Motor neuron (in vitro differentiated cells): ENCODE measurements at regions not wholly inside any gene's neighbourhood (a gene's known extent, or its start where the extent isn't known, plus 50 kb on each side); places are given as distances from the start of the nearest gene placed in this dataset.

Source experiments
- ATAC-seq, 8 experiments: fragments of 200-7000 bp; cut with Tn5 transposase; replicated peaks in 6 of 8; 2 replicates each; pipeline ENCODE4 v1.8.0; 2021; ENCODE audit warnings: mild to moderate bottlenecking in 8 of 8, moderate library complexity in 8 of 8
- H3K27ac ChIP-seq, 2 donors: fragments of 250-450 bp; sonication (Bioruptor Pico); 2 replicates each; pipeline ENCODE4 v1.9.0; 2021; ENCODE audit warnings: antibody characterized with exemption in 2 of 2, mild to moderate bottlenecking in 2 of 2, moderate library complexity in 1 of 2
- H3K4me1 ChIP-seq, 2 donors: fragments of 250-450 bp; sonication (Bioruptor Pico); replicated peaks in 1 of 2; 2 replicates each; pipeline ENCODE4 v1.6.1; 2021; ENCODE audit warnings: antibody characterized with exemption in 2 of 2, mild to moderate bottlenecking in 2 of 2, moderate library complexity in 1 of 2
- H3K4me3 ChIP-seq, 5 donors: fragments of 250-450 bp; sonication (Bioruptor Pico); 2 replicates each; pipeline ENCODE4 v1.9.0; 2021; ENCODE audit warnings: antibody characterized with exemption in 5 of 5, mild to moderate bottlenecking in 5 of 5, moderate library complexity in 4 of 5
- WGBS, 10 experiments: fragments of 450-650 bp; shearing (Covaris generic); methylation state at CpG; one replicate each; pipeline ENCODE4 v1.0.0; 2022; 5-methylcytosine and 5-hydroxymethylcytosine counted together
- in situ Hi-C, 9 experiments: fragments of 400-800 bp; cut with MboI; loops; one replicate each; pipeline ENCODE4 v1.15.0; 2021; ENCODE audit warnings: low sequenced_read_pairs in 9 of 9, low pct_unique_long_range_greater_than_20kb in 2 of 9; ENCODE audit not compliant: unreplicated experiment in 9 of 9

- in situ Hi-C loops, result no loop called here
- WGBS, 10 experiments, result 0 to 73% (median 17%) methylated on average over 2 of the region's 2 CpGs; no CpG with 5 or more reads in 5 of the 10 experiments
- Histone ChIP-seq H3K4me3 (no peak overlapping the region), H3K4me1 (peaks cover 0 to 5% of the 10 kb centered on the region in 2 donors), H3K27ac (no peak overlapping the region)
- peak in 5 of 8 experiments; percentile 38 to 61 (median 46) for ATAC-seq
Observed at GRCh38 chr13:108408672-108409071, 139.2 kb downstream of the TNFSF13B start.

DNA sequence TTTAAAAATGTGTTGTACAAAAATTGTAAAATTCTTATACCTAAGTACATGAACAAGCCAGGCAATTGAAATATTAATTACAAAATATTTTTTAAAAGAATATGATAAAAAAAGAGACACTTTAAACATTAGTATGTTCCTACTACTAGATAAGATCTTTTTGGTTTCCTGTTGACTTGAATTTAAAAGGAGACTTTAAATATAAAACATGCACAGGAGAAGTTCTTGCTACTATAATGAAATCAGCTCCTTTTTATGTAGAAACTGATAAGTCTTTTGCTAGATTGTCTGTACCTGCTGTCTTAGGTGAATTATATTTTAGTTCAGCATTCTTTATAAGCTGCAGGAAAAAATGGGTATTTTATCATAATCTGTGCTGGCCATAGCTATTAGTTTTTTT is 140.2 kb downstream of the TNFSF13B start:
- H3K4me3 ChIP-seq, result no peak overlapping the region
- in situ Hi-C loops, result no loop called here
- no peak overlapping the region for H3K27ac ChIP-seq
- peaks cover 0 to 5% of the 10 kb centered on the region in 2 donors for H3K4me1 ChIP-seq
- ATAC-seq, result no peak

DNA sequence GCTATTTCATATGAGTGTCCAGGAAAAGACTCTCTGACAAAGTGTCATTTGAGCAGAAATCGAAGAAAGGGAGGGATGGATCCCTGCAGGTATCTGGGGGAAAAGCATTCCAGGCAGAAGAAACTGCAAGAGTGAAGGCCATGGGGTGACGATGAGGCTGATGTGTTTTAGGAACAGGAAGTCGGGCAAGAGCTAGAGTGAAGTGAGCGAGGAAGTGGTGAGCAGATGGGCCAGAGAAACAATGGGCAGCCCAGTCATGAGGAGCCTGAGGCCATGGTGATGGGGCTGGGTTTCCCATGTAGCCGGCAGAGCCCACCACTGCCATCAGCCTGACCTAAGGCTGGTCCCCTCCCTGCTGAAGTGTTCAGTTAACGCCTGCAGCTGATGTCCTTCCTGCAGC is 150.2 kb downstream of the TNFSF13B start:
- WGBS, 10 experiments, result 0 to 100% (median 83%) methylated on average over 1 to 4 of the region's 6 CpGs
- in situ Hi-C loops, result no loop called here
- Histone ChIP-seq H3K27ac (no peak overlapping the region), H3K4me1 (no peaks in the 10 kb centered on the region), H3K4me3 (no peak overlapping the region)
- ATAC-seq, result no peak

DNA sequence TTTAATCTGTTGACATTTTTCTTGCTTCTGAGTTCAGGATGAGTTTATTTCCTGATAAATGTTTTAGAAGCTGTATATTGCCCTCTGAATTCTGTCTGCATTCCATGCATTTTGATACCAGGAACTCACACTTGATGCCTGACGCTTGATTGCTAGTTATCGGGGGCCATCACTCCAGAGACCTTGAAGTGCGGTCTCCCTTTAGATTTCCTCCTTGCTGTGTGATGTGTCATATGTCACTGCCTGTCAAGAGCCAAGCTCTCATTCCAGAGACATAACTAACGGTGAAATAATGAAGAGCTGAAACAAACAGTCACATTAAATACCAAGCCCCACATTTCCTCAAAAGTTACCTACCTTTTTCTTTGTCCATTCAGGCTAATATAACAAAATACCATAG is 155.5 kb downstream of the TNFSF13B start:
- WGBS, 10 experiments, result 0 to 100% (median 82%) methylated on average over 1 to 4 of the region's 4 CpGs; no CpG with 5 or more reads in 1 of the 10 experiments
- H3K27ac ChIP-seq, result no peak overlapping the region
- no peak overlapping the region for H3K4me3 ChIP-seq
- H3K4me1 ChIP-seq, result no peaks in the 10 kb centered on the region
- no peak for ATAC-seq
- in situ Hi-C loops, result no loop called here

DNA sequence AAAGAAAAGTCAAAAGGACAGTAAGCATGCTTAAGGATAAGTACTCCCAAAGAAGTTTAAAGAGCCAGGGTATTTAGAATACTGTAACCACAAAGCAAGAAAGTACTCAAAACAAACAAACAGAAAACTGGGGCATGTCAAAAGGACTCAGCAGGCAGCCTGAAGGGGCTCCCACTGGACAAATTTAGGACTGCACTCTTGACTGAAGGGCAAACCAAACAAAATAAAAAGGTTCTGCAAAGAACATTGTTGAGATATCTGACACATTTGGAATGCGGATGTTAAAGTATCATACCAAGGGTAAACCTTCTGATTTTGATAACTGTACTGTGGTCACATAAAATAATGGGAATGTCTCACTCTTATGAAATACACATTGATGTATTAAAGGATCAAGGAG is 157.4 kb downstream of the TNFSF13B start:
- no peak overlapping the region for H3K4me3 ChIP-seq
- WGBS, 10 experiments, result 50 to 100% (median 89%) methylated on average over 1 of the region's 1 CpG; no CpG with 5 or more reads in 3 of the 10 experiments
- H3K27ac ChIP-seq, result no peak overlapping the region
- ATAC-seq, result no peak
- in situ Hi-C loops, result no loop called here
- H3K4me1 ChIP-seq, result no peaks in the 10 kb centered on the region

DNA sequence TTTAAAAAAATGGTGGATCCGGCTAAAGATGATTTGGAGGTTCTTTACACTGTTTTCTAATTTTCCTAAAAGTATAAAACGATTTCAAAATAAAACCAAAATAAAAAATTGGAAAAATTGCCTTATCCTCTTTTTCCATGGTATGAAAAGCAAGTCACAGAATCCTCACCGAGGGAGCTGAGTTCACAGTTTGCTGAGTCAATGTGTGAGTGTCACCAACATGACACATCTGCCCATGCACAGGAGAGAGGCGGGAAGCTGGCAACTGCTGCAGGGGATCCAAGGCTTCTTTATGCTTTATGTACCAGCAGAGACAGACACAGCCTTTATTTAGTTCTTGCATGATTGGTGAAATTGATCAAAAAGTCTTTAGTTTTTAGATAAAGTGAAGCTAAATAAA is 157.8 kb downstream of the TNFSF13B start:
- in situ Hi-C loops, result no loop called here
- ATAC-seq, result peak in 5 of 8 experiments; percentile 48 to 68 (median 61)

GRCh38 chr13:108428691-108429090 is 159.2 kb downstream of the TNFSF13B start:
- H3K4me1 ChIP-seq, result no peaks in the 10 kb centered on the region
- H3K27ac ChIP-seq, result no peak overlapping the region
- WGBS, 10 experiments, result 56 to 100% (median 88%) methylated on average over 1 to 2 of the region's 2 CpGs; no CpG with 5 or more reads in 6 of the 10 experiments
- in situ Hi-C loops, result no loop called here
- H3K4me3 ChIP-seq, result no peak overlapping the region
- no peak for ATAC-seq

More for the DNA sequence above, 157.8 kb downstream of the TNFSF13B start:
- Histone ChIP-seq H3K4me1 (no peaks in the 10 kb centered on the region), H3K27ac (no peak overlapping the region), H3K4me3 (no peak overlapping the region)
- 0 to 79% (median 50%) methylated on average over 1 to 4 of the region's 4 CpGs; no CpG with 5 or more reads in 1 of the 10 experiments for WGBS, 10 experiments

GRCh38 chr13:108433976-108434755 is 164.6 kb downstream of the TNFSF13B start:
- Histone ChIP-seq H3K27ac (no peak overlapping the region), H3K4me3 (no peak overlapping the region), H3K4me1 (peaks cover 0 to 3% of the 10 kb centered on the region in 2 donors)
- WGBS, 10 experiments, result 0 to 100% (median 90%) methylated on average over 1 to 4 of the region's 4 CpGs; no CpG with 5 or more reads in 1 of the 10 experiments
- in situ Hi-C loops, result no loop called here
- ATAC-seq, result no peak

DNA sequence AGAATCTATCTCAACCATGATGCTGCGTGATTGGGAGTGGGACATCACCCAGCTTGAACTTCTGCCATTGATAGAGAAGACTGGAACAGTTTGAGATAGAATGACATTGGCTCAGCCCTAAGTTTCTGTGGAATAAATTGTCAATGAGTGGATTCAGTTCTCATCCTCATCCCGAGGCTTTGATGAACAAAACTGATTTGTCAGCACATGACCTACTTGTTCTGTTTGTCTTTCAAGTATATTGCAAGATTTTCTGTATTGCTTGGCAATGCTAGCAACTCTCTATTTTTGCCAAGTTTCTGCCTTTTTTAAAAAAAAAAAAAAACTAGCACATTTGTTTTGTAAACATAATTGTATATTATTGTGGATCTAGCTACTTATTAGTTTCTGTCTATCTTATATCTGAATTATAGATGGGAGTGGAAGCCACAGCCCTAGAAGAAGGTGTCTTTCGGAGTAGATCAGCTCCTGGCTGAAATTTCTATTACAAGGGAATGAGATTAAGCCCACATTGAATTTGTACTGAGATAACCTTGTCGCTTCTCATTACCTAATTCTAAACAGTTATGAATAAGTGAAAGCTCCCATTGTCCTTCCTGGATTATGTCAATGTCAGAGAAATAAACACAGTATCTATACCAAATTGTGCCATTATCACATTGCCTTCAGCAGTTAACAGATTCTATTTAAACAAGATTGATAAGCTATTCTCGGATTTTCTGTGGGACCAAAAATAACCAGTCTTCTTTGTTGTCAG is 166.1 kb downstream of the TNFSF13B start:
- in situ Hi-C loops, result no loop called here
- Histone ChIP-seq H3K27ac (no peak overlapping the region), H3K4me3 (no peak overlapping the region), H3K4me1 (peaks cover 0 to 3% of the 10 kb centered on the region in 2 donors)
- no peak for ATAC-seq
- 0 to 100% (median 87%) methylated on average over 1 to 5 of the region's 5 CpGs for WGBS, 10 experiments

DNA sequence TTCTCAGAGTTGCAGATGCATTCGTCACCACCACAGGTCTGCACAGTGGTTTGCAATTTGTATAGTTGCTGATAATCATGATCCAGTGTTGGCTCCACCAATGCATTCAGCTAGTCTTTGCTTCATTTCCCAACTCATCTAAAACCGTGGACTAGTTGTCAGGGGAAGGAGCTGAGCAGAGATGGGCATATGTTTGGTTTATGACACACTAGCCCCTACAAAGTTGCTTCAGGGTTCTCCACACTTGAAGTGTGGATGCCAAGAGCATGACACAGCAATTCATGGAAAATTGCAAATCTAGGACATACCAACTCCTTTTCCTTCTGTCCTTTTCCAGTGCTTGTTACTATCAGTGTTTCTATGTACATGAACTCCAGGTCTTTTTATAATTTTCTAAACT is 168.0 kb downstream of the TNFSF13B start:
- peak in 1 of 8 experiments; percentile 42 for ATAC-seq
- Histone ChIP-seq H3K27ac (no peak overlapping the region), H3K4me1 (peaks cover 0 to 3% of the 10 kb centered on the region in 2 donors), H3K4me3 (no peak overlapping the region)
- in situ Hi-C loops, result no loop called here
- WGBS, 10 experiments, result 0 to 100% (median 67%) methylated on average over 1 to 2 of the region's 2 CpGs; no CpG with 5 or more reads in 4 of the 10 experiments

- peaks cover 3 to 4% of the 10 kb centered on the region in 2 donors for H3K4me1 ChIP-seq
- WGBS, 10 experiments, result 5 to 77% (median 58%) methylated on average over 2 to 7 of the region's 7 CpGs; no CpG with 5 or more reads in 1 of the 10 experiments
- H3K27ac ChIP-seq, result no peak overlapping the region
- no peak for ATAC-seq
- in situ Hi-C loops, result no loop called here
- H3K4me3 ChIP-seq, result no peak overlapping the region
Observed at GRCh38 chr13:108439556-108439955, 170.0 kb downstream of the TNFSF13B start.

DNA sequence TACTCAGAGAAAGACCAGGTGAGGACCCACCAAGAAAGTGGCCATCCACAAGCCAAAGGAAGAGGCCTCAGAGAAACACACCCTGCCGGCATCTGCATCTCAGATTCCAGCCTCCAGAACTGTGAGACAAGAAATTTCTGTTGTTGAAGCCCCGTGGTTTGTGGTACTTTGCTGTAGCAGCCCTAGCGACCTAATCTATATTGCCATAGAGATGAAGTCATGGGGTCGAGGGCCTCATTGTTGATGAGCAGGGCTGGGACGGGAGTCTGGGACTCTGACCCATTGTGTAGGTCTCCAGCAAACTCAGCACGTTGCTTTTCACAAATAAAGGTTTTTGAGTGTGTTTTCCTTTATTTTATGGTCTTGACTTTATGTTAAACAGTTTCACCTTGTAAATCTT is 174.9 kb downstream of the TNFSF13B start:
- WGBS, 10 experiments, result 5 to 64% (median 45%) methylated on average over 2 to 5 of the region's 6 CpGs; no CpG with 5 or more reads in 3 of the 10 experiments
- peak in 5 of 8 experiments; percentile 32 to 89 (median 44) for ATAC-seq
- H3K27ac ChIP-seq, result no peak overlapping the region
- H3K4me3 ChIP-seq, result no peak overlapping the region
- peaks cover 0 to 4% of the 10 kb centered on the region in 2 donors for H3K4me1 ChIP-seq
- in situ Hi-C loops, result no loop called here

- Histone ChIP-seq H3K4me3 (no peak overlapping the region), H3K27ac (no peak overlapping the region), H3K4me1 (peaks cover 3 to 10% of the 10 kb centered on the region in 2 donors)
- in situ Hi-C loops, result no loop called here
- ATAC-seq, result no peak
Observed at GRCh38 chr13:108448891-108449290, 179.4 kb downstream of the TNFSF13B start.
